Mucosa of descending colon (tissue), 3 donors: ENCODE measurements at regions not wholly inside any gene's neighbourhood (a gene's known extent, or its start where the extent isn't known, plus 50 kb on each side); places are given as distances from the start of the nearest gene placed in this dataset.

Experiments
- ATAC-seq: fragments of 200-7000 bp; cut with Tn5 transposase; one replicate; pipeline ENCODE4 v1.9.1; 2020; ENCODE audit warnings: mild to moderate bottlenecking, moderate library complexity
- DNase-seq, 3 donors: peaks; one replicate each; pipeline ENCODE4 v3.0.0-alpha.2; 2020
- H3K36me3 ChIP-seq: fragments of 200-600 bp; one replicate; pipeline ENCODE4 v1.8.0; 2021; ENCODE audit warnings: low read depth, mild to moderate bottlenecking
- H3K4me1 ChIP-seq: fragments of 200-600 bp; one replicate; pipeline ENCODE4 v1.8.0; 2021; ENCODE audit warnings: low read depth, mild to moderate bottlenecking
- H3K4me3 ChIP-seq: fragments of 200-600 bp; one replicate; pipeline ENCODE4 v1.8.0; 2021; ENCODE audit warnings: mild to moderate bottlenecking
- H3K9me3 ChIP-seq: fragments of 200-600 bp; one replicate; pipeline ENCODE4 v1.8.0; 2021; ENCODE audit warnings: mild to moderate bottlenecking
- CTCF ChIP-seq: fragments of 200-600 bp; IDR thresholded peaks from one replicate; pipeline ENCODE4 v1.8.0; 2022; ENCODE audit warnings: antibody characterized with exemption, mild to moderate bottlenecking
- intact Hi-C, 2 donors: fragments of 100-400 bp; cut with DNase I in 1 of 2; cut with micrococcal nuclease in 1 of 2; formaldehyde crosslinking; loops; one replicate each; pipeline versions ENCODE4 v1.11.0 to v1.11.1; 2022; cut with DNase I, micrococcal nuclease
- donor health status: DM: no; HTN: no; CAD: no; lungs with moderate emphysema.
- donor health status: DM: no; HTN: no; CAD: no.
- donor health status: DM: no; HTN: yes; CAD: no.

GRCh38 chr2:80869858-80870438 is 565.4 kb upstream of the LRRTM1 start:
- no peak overlapping the region for H3K4me3 ChIP-seq
- no peak for TF ChIP-seq CTCF
- no peaks in the 10 kb centered on the region for H3K9me3 ChIP-seq
- ATAC-seq: no peak
- intact Hi-C loops: no loop called here
- no peak for DNase-seq
- H3K4me1 ChIP-seq: no peaks in the 10 kb centered on the region
- H3K36me3 ChIP-seq: no peaks in the 10 kb centered on the region

- no peak for ATAC-seq
- no peak for DNase-seq
- no peaks in the 10 kb centered on the region for H3K36me3 ChIP-seq
- intact Hi-C loops: no loop called here
- no peak overlapping the region for H3K4me3 ChIP-seq
- H3K4me1 ChIP-seq: no peaks in the 10 kb centered on the region
- H3K9me3 ChIP-seq: no peaks in the 10 kb centered on the region
- TF ChIP-seq CTCF: no peak
Measured at GRCh38 chr2:80863147-80863714, 558.7 kb upstream of the LRRTM1 start.

- no peak for TF ChIP-seq CTCF
- ATAC-seq (no peak), DNase-seq (no peak)
- Histone ChIP-seq H3K4me1 (no peaks in the 10 kb centered on the region), H3K9me3 (no peaks in the 10 kb centered on the region), H3K36me3 (no peaks in the 10 kb centered on the region), H3K4me3 (no peak overlapping the region)
- intact Hi-C loops: no loop called here
Measured at GRCh38 chr2:80858965-80859364, 554.4 kb upstream of the LRRTM1 start.

GRCh38 chr2:80856227-80856626 is 551.7 kb upstream of the LRRTM1 start:
- Histone ChIP-seq H3K9me3 (no peaks in the 10 kb centered on the region), H3K4me1 (no peaks in the 10 kb centered on the region), H3K4me3 (no peak overlapping the region), H3K36me3 (no peaks in the 10 kb centered on the region)
- intact Hi-C loops: no loop called here
- DNase-seq (no peak), ATAC-seq (no peak)
- TF ChIP-seq CTCF: no peak

GRCh38 chr2:80854831-80855230 is 550.3 kb upstream of the LRRTM1 start:
- no peak for TF ChIP-seq CTCF
- Histone ChIP-seq H3K9me3 (no peaks in the 10 kb centered on the region), H3K4me3 (no peak overlapping the region), H3K4me1 (no peaks in the 10 kb centered on the region), H3K36me3 (no peaks in the 10 kb centered on the region)
- DNase-seq: no peak
- intact Hi-C loops: no loop called here
- ATAC-seq: no peak

- no peak for TF ChIP-seq CTCF
- no peak for DNase-seq
- no peaks in the 10 kb centered on the region for H3K36me3 ChIP-seq
- intact Hi-C loops: no loop called here
- H3K9me3 ChIP-seq: no peaks in the 10 kb centered on the region
- H3K4me3 ChIP-seq: no peak overlapping the region
- ATAC-seq: no peak
- H3K4me1 ChIP-seq: no peaks in the 10 kb centered on the region
Measured at GRCh38 chr2:80852808-80853139, 548.2 kb upstream of the LRRTM1 start.
